ENCODE measurements at regions not wholly inside any gene's neighbourhood (a gene's known extent, or its start where the extent isn't known, plus 50 kb on each side); places are given as distances from the start of the nearest gene placed in this dataset.
"Not testable (repeated sequence)": the region's sequence is repeated elsewhere in the genome, so short reads cannot be mapped to it uniquely, and the experiment has no call there.

GRCh38 chr1:157255891-157256290 lies 117.7 kb upstream of the ETV3 start:
- not testable (repeated sequence) for TF ChIP-seq CTCF (conservative IDR thresholded peaks at IDR 0.05; ENCODE audit: low read depth, low read length); EZH2 (IDR thresholded peaks at IDR 0.05; ENCODE audit: borderline replicate concordance, low read depth, low read length, poor library complexity, severe bottlenecking)
